GM18520 (cell line): ENCODE measurements at regions not wholly inside any gene's neighbourhood (a gene's known extent, or its start where the extent isn't known, plus 50 kb on each side); places are given as distances from the start of the nearest gene placed in this dataset.
"Not testable (repeated sequence)": the region's sequence is repeated elsewhere in the genome, so short reads cannot be mapped to it uniquely, and the experiment has no call there.

ENCODE experiments used
- ATAC-seq: cut with Tn5 transposase; IDR thresholded peaks from one replicate; pipeline ENCODE4 v1.9.1; 2021; ENCODE audit not compliant: unreplicated experiment

- no peak for ATAC-seq
These were observed 451.7 kb upstream of the DDI1 start for GRCh38 chr11:103584720-103585119.

GRCh38 chr11:103585401-103585800, 451.0 kb upstream of the DDI1 start:
- no peak for ATAC-seq

- ATAC-seq: no peak
These were observed 450.5 kb upstream of the DDI1 start for GRCh38 chr11:103585911-103586310.

- ATAC-seq: no peak
These were observed 449.7 kb upstream of the DDI1 start for GRCh38 chr11:103586756-103587155.

GRCh38 chr11:103587901-103588788, 448.3 kb upstream of the DDI1 start:
- ATAC-seq: no peak

DNA sequence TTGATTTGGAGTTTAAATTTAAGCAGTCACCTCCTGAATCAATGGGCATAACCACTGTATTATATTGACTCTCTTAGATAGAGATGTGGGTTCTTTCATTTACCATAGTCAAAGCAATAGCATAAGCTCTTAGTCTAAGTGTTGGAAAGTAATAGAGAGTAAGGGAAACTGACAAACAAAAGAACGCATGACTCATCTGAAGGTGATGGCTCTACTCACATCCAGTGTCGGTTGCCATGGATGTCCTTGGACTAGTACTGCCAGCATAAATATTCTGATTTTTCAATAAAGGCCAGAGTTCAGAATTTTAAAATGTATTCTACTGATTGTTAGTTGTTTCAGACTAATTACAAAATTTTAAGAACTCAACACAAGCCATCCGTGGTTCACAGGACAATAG, 444.9 kb upstream of the DDI1 start:
- ATAC-seq: no peak

GRCh38 chr11:103594283-103594682, 442.2 kb upstream of the DDI1 start:
- no peak for ATAC-seq

GRCh38 chr11:103596315-103596714, 440.1 kb upstream of the DDI1 start:
- no peak for ATAC-seq

- ATAC-seq: peak; percentile 88
These were observed 435.1 kb upstream of the DDI1 start for GRCh38 chr11:103601225-103601846.

DNA sequence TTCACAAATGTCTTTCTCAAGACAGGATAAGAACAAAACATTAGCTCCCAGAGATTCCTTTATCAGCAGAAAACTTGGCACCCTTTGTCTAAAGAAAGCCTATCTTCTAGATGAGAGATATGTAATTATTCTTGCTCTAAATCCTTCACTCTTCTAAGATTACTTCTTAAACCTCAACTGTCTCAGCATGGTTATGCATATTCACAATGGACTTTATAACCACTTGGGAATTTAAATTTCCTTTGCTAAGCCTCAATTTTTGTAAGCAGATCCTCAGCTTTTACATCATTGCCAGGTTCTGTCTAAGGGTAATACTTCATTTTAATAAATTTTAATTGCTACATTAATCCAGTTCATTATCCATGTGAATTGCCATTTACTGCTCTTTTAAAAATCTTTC, 433.6 kb upstream of the DDI1 start:
- no peak for ATAC-seq

GRCh38 chr11:103604310-103604709, 432.1 kb upstream of the DDI1 start:
- no peak for ATAC-seq

- no peak for ATAC-seq
These were observed 427.9 kb upstream of the DDI1 start for GRCh38 chr11:103608566-103608965.

DNA sequence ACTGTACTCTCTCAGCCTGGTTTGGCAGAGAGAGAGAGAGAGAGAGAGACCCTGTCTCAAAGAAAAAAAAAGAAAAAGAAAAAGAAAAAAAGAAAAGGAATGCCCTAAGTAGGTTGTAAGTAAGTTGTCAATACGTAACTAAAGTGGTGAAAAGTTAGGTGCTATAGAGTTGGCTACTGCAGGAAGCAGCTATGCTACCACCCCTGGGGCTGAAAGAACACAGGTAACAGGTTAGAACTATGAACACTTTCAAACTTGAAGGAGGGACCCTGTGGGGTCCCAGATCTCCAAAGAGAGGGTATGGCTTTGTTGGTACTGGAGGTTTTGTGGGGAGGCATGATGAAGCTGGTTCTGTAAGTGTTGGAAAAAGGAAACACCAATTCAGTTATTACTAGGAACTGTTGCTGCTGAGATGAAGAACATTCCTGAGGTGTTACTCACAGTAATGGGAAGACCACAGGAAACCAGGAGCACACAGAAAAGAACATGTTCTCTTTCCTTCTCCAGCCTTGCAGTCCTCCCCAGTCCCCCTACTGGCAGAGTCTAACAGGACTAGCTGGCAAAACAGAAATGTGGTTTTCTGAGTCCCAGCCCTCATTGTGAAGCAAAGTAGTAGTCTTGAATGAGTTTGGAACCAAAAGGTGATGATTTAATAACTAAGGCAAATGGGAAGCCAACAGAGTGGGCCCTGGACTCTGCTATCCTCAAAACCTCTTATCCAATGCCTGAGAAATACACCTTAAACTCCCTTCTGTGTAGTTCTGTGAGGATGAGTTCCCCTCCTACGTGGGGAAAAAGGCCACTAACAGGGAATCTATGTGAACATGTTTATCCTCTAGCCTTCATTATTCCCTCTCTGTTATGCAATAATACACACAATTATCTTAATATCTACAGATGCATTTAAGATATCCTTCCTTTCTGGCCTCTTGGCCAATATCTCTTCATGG, 427.0 kb upstream of the DDI1 start:
- no peak for ATAC-seq

- ATAC-seq: no peak
These were observed 426.0 kb upstream of the DDI1 start for GRCh38 chr11:103610435-103610834.

DNA sequence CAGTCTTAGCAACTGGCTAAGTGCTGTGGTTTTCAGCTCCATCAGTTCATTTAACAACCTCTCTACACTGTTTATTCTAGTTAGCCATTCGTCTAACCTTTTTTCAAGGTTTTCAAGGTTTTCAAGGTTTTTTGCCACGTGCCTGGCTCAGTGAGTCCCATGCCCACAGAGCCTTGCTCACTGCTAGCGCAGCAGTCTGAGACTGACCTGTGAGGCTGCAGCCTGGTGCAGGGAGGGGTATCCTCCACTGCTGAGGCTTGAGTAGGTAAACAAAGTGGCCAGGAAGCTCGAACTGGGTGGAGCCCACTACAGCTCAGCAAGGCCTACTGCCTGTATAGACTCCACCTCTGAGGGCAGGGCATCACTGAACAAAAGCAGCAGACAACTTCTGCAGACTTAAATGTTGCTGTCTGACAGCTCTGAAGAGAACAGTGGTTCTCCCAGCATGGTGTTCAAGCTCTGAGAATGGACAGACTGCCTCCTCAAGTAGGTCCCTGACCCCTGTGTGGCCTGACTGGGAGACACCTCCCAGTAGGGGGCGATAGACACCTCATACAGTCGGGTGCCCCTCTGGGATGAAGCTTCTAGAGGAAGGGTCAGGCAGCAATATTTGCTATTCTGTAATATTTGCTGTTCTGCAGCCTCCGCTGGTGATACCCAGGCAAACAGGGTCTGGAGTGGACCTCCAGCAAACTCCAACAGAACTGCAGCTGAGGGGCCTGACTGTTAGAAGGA, 424.7 kb upstream of the DDI1 start:
- not testable (repeated sequence) for ATAC-seq

- ATAC-seq: not testable (repeated sequence)
These were observed 424.0 kb upstream of the DDI1 start for GRCh38 chr11:103612451-103612850.

DNA sequence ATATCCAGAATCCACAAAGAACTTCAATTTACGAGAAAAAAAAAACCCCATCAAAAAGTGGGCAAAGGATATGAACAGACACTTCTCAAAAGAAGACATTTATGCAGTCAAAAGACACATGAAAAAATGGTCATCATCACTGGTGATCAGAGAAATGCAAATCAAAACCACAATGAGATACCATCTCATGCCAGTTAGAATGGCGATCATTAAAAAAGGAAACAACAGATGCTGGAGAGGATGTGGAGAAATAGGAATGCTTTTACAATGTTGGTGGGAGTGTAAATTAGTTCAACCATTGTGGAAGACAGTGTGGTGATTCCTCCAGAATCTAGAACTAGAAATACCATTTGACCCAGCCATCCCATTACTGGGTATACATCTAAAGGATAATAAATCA, 419.9 kb upstream of the DDI1 start:
- ATAC-seq: not testable (repeated sequence)

- no peak for ATAC-seq
These were observed 417.9 kb upstream of the DDI1 start for GRCh38 chr11:103618528-103618927.

GRCh38 chr11:103619480-103619879, 417.0 kb upstream of the DDI1 start:
- ATAC-seq: no peak

- no peak for ATAC-seq
These were observed 416.5 kb upstream of the DDI1 start for GRCh38 chr11:103619938-103620337.

DNA sequence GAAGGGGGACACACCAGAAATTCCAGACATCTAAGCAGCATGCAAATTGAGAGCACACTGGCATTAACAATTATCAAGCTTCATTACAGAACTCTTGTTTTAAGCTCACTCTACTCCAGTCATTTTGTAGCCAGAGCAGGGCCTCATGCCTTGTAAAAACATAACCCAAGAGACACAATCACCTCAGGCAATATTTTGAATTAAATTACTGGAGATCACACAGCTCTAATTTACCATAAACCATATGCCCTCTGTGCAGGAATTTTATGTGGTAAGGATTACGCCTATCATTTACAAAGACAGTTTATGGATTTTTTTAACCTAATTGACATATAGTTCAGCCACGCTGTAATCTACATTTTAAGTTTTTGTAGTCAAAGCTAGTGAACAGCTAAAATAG, 414.1 kb upstream of the DDI1 start:
- ATAC-seq: no peak
